Hippocampal formation (tissue), 2 donors: ENCODE measurements at regions not wholly inside any gene's neighbourhood (a gene's known extent, or its start where the extent isn't known, plus 50 kb on each side); places are given as distances from the start of the nearest gene placed in this dataset.

Experiments
- DNase-seq, 2 donors: peaks; one replicate each; lab custom pipeline; 2025; lab: John Stamatoyannopoulos, UW

DNA sequence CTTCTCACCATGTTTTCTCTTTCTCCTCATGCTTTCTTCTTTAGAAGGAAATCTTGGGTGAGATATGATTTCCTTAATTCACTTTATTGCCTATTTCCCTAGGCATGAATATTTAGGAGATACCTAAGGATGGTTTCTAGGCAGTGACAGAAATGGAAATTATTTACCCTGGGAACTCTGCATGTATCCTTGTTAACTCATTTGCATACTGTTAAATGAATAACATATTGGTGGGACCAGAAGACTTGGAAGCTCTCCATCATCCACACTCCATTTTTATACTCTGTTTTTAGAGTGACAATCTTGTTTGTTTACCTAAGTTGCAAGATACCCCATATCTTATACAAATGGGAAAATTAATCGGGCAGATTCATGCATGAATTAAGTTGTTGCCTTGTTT, 285.7 kb downstream of the RNF144B start:
- no peak for DNase-seq

DNA sequence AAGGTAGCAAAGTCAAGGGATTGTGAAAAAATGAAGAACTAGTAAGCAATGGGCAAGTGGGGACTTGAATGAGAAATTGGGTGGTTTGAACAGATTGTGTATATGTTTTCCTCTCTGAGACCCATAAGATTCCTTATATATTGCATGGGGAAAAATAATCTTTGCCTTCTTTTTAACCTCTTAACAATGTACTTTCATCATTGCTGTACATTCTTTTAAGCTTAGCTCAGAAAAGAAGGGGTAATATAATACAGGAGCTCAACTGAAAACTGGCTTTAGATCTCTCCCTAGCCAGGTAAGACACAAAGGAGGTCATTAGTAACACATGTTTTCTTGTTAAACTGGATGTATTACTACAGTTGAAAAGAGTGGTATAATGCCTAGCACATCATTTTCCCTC, 287.2 kb downstream of the RNF144B start:
- no peak for DNase-seq

DNA sequence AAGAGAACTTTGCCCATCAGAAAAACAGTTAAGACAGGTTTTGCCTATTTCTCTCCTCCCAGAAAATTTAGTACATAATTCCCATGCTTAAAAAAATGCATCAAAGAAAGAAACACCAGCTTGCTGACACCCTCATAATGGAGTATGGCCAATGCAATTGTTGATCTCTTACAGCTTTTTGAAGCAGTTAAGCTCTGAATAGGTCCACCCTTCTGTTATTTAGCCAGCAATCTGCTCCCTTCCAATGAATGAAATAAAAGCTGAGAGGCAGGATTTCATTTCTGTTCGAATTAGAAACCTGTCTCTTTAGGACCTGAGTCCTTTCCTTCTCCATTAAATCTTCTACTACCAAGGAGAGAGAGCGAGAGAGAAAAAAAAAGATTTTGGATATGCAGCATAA, 288.7 kb downstream of the RNF144B start:
- peak in 1 of 2 donors; percentile 5 for DNase-seq

DNA sequence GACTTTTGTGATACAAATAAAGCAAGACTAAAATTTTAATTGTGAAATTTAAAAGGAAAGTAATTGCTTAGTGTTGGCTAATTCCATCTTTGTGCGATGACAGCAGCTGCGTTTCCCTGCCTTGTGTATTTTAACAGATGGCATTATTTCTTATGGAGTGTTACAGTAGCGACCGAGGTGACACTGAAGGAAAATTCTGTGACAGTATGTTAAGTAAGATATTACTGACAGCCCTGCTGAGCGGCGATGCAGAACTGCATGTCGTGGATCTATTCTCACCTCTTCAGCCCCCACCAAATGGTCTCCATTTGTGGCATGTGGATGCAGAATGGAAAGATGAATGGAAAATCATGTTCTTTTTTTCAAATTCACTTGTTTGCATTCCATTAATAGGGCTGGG, 289.4 kb downstream of the RNF144B start:
- no peak for DNase-seq

DNA sequence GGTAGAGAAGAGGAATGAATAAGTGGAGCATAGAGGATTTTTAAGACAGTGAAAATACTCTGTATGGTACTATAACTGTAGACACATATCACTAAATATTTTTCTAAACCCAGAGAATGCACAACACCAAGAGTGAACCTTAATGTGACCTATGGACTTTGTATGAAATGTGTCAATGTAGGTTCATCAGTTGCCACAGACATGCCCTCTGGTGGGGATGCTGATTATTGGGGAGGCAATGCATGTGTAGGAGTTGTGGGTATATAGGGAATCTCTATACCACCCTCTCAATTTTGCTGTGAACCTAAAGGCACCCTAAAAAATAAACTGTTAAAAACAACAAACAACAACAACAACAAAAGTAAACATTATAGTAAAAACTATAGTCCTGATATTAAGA, 293.7 kb downstream of the RNF144B start:
- DNase-seq = no peak

DNA sequence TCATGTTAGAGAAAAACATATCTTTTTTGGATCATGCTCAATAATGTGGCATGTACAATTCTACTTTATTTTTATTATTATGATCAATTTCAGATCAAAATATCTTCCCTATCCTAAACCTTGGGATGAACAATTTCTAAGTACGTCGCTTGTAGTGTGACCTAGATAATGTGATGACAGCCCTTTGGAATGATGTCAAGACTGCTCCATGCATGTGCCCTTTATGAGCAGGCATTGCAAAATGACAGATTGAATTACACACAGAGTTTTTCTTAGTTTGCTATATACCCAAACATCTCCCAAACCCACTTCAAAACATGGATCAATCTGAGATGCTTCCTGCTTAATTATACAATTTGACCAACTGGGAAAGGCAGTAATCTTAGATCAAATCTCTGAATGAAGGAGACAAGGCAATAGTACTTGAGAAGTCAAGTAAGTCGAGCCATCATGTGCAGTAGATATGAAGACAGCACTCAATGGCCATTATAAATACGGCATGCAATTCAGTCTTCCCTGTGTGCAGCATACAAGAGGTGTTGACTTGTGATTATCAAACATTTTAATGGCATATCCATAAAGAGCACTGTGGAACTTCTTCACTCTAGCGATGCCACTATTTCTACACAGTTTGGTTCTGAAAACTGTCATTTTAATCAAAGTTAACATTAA, 294.8 kb downstream of the RNF144B start:
- no peak for DNase-seq

DNA sequence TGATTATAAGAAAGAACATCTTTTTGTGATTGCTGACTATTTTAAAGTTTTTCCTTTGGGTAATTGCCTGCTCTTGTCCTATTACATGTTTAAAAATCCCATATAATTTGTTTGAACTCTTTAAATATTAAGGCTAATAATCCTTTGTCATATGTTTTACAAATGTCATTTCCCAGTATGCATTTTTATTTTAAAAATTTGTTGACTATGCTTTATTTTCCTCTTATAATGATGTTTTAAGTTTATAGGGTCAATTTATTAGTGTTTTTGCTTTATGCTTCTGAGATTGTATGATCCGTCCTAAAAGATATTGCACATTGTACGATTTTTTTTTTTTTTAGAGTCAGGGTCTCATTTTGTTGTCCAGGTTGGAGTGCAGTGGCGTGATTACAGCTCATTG, 297.2 kb downstream of the RNF144B start:
- DNase-seq = no peak

DNA sequence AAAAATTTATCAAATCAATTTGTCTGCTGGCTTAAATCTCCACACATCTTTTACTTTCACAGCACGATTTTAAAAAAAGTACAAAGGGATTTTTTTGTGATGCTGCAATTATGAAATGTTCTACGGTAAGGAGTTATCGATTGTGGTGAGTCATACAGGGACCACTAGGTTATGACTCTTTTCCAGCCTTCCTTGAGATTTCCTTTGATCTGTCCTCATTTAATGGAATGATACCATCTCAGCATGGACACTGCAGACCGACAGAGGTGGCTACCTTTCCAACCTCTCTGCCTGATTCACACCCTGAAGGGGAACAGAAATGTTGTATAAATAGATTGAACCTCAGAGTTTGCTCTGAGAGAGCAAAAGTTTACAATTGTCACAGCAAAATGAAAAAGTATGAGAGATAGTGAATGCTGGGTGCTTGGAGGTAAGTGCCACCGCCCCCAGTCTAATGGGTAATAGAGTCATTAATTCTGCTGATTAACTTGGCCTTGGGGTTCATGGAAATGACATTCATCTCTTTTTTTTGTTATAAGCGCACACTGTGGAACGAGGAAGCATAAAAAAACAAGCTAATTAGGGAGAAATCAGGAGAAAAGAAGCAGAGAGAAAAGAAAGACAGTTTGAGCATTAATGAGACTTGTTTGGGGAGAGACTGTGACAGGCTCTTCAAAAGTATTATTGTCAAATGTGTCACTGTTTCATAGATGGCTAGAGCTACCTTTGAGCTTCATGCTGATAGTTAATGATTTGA, 306.0 kb downstream of the RNF144B start:
- no peak for DNase-seq

DNA sequence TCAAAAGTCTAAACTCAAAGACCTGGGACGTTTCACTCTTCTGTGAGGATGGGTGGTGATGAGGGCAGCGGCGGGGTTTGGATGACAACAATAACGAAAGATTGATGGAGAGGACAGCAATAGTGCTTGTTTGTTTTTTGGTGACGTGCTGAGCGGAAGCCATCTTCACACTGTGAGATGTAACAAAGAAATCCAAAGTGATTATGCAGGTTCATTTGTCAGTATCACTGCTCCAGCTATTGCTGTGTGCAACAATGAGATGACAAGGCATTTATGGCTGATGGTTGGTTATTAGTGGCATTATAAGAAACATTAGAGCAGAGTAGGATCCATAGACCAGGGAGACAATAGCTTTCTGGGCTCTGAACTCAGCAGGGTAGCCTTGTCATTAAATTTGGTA, 306.7 kb downstream of the RNF144B start:
- DNase-seq = no peak

DNA sequence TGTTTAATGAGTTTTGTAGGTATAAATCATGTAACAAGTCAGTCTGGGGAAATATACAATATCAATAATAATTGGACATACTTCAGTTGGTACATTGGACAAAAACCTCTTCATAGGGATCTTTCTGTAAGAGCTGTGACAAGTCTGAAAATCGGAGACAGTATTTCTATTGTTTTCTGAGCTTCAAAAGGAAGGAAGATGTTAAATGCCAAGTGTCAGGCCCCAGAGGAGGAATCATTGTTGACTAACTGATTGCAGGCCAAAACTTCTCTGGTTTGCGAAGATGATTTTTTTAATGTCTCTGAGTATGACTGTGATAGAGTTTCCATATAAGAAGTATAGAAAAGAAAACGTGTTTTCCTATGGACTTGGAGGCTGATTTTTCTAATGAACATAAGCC, 316.4 kb downstream of the RNF144B start:
- no peak for DNase-seq

DNA sequence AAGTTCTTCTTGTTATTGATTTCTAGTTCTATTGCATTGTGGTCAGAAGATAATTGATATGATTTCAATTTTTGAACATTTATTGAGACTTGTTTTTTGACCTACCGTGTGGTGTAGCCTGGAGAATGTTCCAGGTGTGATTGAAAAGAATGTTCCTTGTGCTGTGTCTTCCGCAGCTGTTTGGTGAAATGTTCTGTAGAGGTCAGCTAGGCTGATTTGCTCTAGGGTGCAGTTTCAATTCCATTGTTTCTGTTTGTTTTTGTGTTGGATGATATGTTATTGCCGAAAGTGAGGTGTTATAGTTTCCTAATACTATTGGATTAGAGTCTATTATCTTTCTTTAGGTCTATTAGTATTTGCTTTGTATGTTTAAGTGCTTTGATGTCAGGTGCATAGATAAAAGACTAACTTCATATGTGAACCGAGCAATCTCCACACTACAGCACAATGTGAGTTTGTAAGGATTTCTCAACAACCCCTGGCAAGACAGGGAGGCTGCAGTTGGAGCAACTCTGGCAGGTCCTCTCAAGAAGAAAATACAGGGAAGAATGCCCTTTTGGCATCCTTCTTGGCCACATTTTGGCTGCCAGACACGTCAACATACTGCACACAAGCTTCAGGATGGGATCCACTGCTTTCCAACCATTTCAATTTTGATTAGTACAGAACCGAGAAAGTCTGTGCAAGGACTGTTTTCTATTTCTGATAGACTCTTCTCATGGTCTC, 320.7 kb downstream of the RNF144B start:
- no peak for DNase-seq

DNA sequence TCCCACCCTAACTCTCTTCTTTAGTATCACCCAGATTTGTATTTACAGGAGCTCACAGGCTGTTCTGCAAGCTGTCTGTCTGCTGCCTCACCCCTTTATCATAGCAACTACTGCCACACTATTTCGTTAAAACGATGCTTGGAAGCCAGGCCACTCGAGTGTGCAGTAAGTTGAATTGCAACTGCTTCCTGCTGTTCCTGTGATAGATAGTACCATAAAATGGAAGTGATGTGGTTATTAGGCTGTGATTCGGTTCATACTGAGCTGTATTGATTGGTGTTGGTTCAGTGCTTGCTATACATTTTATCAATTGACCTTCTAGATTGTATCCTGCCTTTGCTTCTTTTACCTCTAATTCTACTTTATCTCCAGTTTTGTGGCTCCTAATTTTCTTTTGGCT, 325.4 kb downstream of the RNF144B start:
- no peak for DNase-seq

DNA sequence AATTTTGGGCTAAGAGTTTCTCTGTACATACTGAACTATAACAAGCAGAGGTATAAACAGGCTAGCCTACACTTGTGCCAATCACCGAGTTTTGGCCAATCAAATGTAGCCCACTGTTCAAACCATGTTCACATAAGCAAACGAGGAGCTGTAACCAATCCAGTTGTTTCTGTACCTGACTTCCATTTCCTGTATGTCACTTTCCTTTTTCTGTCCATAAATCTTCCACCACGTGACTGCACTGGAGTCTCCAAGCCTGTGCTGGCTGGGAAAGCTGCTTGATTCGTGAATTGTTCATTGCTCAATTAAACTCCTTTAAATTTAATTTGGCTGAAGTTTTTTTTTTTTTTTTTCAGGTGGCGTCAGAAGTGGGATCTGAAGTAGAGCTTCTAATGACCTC, 332.9 kb downstream of the RNF144B start:
- DNase-seq = no peak

DNA sequence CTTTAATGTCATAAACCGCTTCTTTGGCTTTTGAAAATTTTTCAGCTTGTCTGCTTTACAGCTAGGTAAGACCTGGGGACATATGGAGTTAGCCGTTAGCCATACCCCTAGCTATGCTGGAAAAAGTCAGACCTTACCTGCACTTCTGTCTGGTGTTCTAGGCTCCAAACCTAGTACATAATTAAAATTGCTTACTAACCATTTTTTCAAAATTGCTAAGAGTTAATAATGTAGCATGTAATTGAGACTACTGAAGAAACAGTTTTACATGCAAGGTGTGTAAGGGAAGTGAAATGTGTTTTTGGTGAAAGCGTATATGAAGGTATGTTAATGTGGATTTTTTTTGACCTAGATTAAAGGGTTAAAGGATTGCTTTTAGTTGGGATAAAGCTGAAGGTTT, 336.9 kb downstream of the RNF144B start:
- no peak for DNase-seq

DNA sequence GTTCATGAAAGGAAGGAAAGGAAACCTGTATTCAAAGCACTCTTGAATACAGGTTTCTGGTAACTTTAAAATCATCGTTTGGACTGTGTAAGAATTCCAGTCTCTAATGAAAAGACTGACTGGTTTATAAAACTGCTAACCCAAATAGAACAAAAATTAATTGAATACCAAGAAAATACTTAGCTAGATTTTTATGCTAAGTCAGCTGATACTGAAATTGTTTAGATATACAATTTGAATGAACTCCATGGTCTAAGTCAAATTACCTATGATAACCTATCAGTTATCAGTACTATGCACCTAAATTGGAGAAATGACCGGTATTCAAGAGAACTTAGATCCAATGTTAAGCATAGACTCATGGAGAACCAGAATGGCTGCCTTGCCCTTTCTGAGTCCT, 338.3 kb downstream of the RNF144B start:
- no peak for DNase-seq

DNA sequence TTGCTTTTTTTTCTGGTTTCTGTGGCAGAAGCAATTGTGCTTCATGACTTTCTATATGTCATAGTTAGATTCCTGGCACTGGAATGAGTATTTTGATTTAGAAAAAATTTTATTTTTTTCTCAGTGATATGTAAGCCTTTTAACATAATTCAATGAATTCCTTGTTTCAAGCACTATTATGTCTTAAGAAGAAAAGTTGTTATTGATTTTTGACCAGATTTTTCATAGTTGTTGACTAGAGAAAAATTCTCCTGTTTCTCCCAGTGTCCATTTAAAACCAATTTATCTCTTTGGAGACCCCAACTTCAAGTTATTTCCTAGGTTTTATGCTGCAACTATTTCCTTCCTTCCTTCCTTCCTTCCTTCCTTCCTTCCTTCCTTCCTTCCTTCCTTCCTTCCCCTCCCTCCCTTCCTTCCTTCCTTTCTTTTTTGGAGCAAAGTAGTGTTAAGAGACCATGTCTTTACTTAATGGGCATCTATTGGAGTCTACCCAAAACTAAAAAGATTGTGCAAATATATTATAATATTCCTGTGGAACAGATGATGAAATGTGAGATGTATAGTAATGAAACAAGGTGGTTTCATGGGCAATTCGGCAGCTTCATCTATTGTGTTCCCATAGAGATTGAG, 346.9 kb downstream of the RNF144B start:
- no peak for DNase-seq

DNA sequence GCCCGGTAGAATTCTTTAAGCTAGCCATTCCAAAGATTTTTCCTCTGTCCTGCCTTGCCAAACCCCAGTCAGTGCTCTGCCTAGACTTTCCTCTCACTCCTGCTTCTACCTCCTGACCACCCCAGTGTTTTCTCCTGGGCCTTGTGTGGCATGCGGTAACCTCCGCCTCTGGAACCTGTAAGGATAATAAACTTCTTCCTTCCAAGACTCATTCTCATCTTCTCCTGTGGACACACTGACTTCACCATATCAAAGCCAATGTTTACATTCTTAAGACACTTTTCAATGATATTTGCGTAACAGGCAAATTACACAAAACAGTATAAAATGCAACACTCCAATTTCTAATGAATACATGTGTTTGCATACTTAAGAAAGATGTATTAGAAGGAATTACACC, 354.6 kb downstream of the RNF144B start:
- DNase-seq = no peak

DNA sequence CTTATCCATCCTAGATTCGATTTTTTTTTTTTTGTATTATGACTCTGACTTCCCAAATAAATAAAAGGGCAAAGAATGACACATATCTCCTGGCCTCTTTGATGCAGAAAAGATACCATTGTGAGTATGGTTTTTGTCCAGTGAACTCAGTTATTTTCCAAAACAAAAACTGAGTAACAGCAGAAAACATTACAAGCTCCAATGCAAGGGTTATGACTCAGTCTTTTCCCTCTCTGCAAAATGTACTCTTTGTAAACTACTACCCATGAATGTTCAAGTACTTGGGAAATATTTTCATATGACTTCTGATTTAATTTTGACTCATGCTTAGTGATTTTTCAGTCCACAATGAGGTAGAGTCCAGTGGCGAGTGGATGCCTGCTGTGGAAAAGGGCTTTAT, 355.3 kb downstream of the RNF144B start:
- DNase-seq = no peak

DNA sequence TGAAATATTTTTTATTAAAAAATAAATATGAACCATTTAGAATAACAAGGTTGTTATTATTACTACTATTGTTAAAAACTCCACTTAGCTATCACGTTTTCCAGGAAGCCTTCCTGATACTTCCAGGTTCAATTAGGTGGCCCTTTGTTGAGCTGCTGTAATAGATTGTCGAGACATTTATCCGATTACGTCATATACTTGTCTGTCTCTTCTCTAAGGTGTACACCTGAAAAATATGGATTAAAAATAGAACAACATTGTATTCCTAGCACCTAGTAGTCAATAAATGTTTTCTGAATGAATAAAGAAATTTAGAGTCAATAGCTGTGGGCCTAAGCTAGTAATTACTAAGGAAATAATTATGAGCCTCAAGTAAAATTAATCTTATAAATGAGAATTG, 359.6 kb downstream of the RNF144B start:
- no peak for DNase-seq

DNA sequence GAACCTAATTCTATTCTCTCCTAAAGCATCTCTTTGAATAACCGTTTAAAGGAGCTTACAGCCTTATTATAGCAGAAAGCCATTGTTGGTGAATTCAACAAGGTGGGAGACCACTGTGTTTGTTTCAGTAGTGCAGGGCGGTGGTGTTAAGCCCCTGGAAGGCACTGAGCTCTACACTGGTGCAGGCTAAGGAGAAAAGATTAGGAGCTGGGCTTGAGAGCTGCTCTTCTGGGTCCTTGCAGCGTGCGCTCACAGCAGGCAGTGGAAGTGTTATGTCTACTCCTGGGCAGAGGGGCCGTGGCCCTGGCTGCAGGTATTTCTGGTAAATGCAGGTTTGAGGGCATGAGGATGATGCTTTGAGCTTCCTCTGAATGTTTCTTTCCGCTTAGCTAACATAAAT, 361.2 kb downstream of the RNF144B start:
- no peak for DNase-seq

DNA sequence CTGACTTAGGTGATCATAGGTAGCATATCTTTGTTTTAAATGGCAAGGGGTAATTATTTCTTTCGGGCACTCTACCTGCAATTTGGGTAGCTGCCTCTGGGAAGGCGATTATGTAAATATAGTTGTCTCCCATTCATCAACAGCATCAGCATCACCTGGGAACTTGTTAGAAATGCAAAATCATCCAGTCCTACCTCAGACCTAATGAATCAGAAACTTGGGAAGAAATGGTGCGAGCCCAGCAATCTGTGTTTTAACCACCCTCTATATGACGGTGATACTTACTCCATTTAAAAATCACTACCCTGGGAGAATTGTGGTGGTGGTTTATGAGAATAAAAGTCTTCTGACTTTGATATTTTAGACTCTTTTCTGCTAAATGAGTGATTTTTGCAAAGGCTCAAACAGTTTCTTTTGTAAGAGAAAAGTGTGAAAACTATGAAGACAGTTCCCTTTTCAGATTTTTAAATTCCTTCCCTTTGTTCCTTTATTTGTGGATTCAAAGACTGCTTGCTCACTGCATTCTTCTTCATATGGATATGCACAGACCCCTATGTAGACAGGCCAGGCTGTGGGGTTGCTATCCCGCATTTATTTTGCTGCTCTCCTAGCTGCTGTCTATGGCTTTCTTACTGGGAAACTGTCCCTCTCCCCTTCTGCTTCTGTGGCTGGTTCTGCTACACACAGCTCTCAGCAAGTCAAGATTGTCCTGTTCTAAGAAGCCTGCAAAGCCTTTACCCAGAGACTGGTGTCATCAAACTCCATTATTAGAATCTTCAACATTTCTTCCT, 365.3 kb downstream of the RNF144B start:
- DNase-seq = no peak

DNA sequence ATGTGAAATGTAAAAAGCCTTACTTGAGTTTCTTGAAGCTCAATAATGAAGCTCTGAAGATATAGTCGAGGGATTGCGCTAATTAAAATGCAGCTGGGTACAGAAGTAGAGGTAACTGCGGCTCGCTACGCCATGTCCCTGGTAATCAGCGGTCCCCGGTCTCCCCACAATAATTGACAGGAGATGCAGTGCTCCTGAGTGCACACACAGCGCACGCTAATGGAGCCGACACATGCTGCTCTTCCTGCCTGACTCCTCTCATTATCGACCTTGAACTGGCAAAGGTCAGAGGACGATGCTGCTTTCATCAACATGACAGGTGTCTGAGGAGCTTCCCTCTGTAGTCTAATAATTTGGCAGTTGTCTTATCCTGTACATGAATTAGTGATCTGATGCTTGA, 365.9 kb downstream of the RNF144B start:
- DNase-seq = no peak
